SK-MEL-5 (cell line): ENCODE measurements at regions not wholly inside any gene's neighbourhood (a gene's known extent, or its start where the extent isn't known, plus 50 kb on each side); places are given as distances from the start of the nearest gene placed in this dataset.

Experiments
- DNase-seq: peaks from one replicate; pipeline ENCODE4 v3.0.0-alpha.2; 2016; ENCODE audit warnings: low read depth, low spot score
- in situ Hi-C: cut with HindIII; loops from 2 replicates; pipeline ENCODE4 v1.10.0; 2016; ENCODE audit warnings: low sequenced_read_pairs, high pct_unique_total_duplicates, low pct_unique_long_range_greater_than_20kb

GRCh38 chr9:87075537-87075936 is 128.2 kb upstream of the GAS1 start:
- DNase-seq = no peak
- in situ Hi-C loops = no loop called here

GRCh38 chr9:87076825-87077224 is 129.5 kb upstream of the GAS1 start:
- DNase-seq = no peak
- in situ Hi-C loops = no loop called here

- no peak for DNase-seq
- in situ Hi-C loops = no loop called here
These were observed 130.7 kb upstream of the GAS1 start for GRCh38 chr9:87077986-87078385.

GRCh38 chr9:87080512-87081264 is 133.4 kb upstream of the GAS1 start:
- in situ Hi-C loops = no loop called here
- peak; percentile 53 for DNase-seq

- DNase-seq = no peak
- in situ Hi-C loops = no loop called here
These were observed 134.2 kb upstream of the GAS1 start for GRCh38 chr9:87081503-87081902.

- in situ Hi-C loops = no loop called here
- DNase-seq = no peak
These were observed 136.7 kb upstream of the GAS1 start for GRCh38 chr9:87083986-87084385.

GRCh38 chr9:87084407-87084806 is 137.1 kb upstream of the GAS1 start:
- in situ Hi-C loops = no loop called here

GRCh38 chr9:87085073-87085472 is 137.8 kb upstream of the GAS1 start:
- in situ Hi-C loops = no loop called here
- DNase-seq = peak; percentile 14

More at GRCh38 chr9:87084407-87084806, 137.1 kb upstream of the GAS1 start:
- DNase-seq = no peak

- in situ Hi-C loops = no loop called here
These were observed 138.2 kb upstream of the GAS1 start for GRCh38 chr9:87085521-87085920.

GRCh38 chr9:87086221-87086818 is 139.0 kb upstream of the GAS1 start:
- DNase-seq = no peak
- in situ Hi-C loops = no loop called here

More at GRCh38 chr9:87085521-87085920, 138.2 kb upstream of the GAS1 start:
- peak; percentile 99 for DNase-seq

GRCh38 chr9:87087197-87087596 is 139.9 kb upstream of the GAS1 start:
- in situ Hi-C loops = no loop called here
- no peak for DNase-seq

GRCh38 chr9:87088192-87088591 is 140.9 kb upstream of the GAS1 start:
- no peak for DNase-seq
- in situ Hi-C loops = no loop called here

- no peak for DNase-seq
- in situ Hi-C loops = no loop called here
These were observed 141.5 kb upstream of the GAS1 start for GRCh38 chr9:87088621-87089365.

GRCh38 chr9:87089506-87089905 is 142.2 kb upstream of the GAS1 start:
- in situ Hi-C loops = no loop called here
- no peak for DNase-seq

- in situ Hi-C loops = no loop called here
- no peak for DNase-seq
These were observed 142.6 kb upstream of the GAS1 start for GRCh38 chr9:87089929-87090328.

GRCh38 chr9:87093777-87094176 is 146.5 kb upstream of the GAS1 start:
- no peak for DNase-seq
- in situ Hi-C loops = no loop called here

GRCh38 chr9:87095951-87096350 is 148.6 kb upstream of the GAS1 start:
- in situ Hi-C loops = no loop called here
- DNase-seq = no peak

- DNase-seq = no peak
- in situ Hi-C loops = no loop called here
These were observed 149.2 kb upstream of the GAS1 start for GRCh38 chr9:87096506-87096905.

GRCh38 chr9:87097238-87097637 is 149.9 kb upstream of the GAS1 start:
- in situ Hi-C loops = no loop called here
- no peak for DNase-seq
